Activated CD4-positive, alpha-beta T cell treated with anti-CD3 and anti-CD28 coated beads, Interleukin-2, amount 10 ng/mL, durations not matched to agents 24 days and 14 days (primary cell): ENCODE measurements at regions not wholly inside any gene's neighbourhood (a gene's known extent, or its start where the extent isn't known, plus 50 kb on each side); places are given as distances from the start of the nearest gene placed in this dataset.
"Not testable (repeated sequence)": the region's sequence is repeated elsewhere in the genome, so short reads cannot be mapped to it uniquely, and the experiment has no call there.

Source experiments
- DNase-seq: peaks from one replicate; pipeline ENCODE4 v3.0.0; 2022
- H3K27ac Mint-ChIP-seq: one replicate; pipeline ENCODE4 v1.8.0; 2022; ENCODE audit warnings: mild to moderate bottlenecking, mixed read lengths
- H3K27me3 Mint-ChIP-seq: one replicate; pipeline ENCODE4 v1.8.0; 2022; ENCODE audit warnings: mixed read lengths
- H3K36me3 Mint-ChIP-seq: one replicate; pipeline ENCODE4 v1.8.0; 2022; ENCODE audit warnings: low read depth, mild to moderate bottlenecking, mixed read lengths
- H3K4me1 Mint-ChIP-seq: one replicate; pipeline ENCODE4 v1.8.0; 2021; ENCODE audit warnings: mixed read lengths
- H3K4me3 Mint-ChIP-seq: one replicate; pipeline ENCODE4 v1.8.0; 2022; ENCODE audit warnings: mild to moderate bottlenecking, moderate library complexity, mixed read lengths
- H3K9me3 Mint-ChIP-seq: one replicate; pipeline ENCODE4 v1.8.0; 2021; ENCODE audit warnings: mixed read lengths
- intact Hi-C: fragments of 100-400 bp; cut with micrococcal nuclease; formaldehyde crosslinking; loops from one replicate; pipeline ENCODE4 v1.15.1; 2023

GRCh38 chr4:11949355-11949754, 520.7 kb upstream of the HS3ST1 start:
- DNase-seq: no peak
- Mint-ChIP-seq H3K4me3 (no peak overlapping the region), H3K27ac (no peak overlapping the region), H3K36me3 (no peaks in the 10 kb centered on the region), H3K4me1 (no peaks in the 10 kb centered on the region), H3K27me3 (no peaks in the 10 kb centered on the region), H3K9me3 (no peaks in the 10 kb centered on the region)
- intact Hi-C loops: no loop called here

DNA sequence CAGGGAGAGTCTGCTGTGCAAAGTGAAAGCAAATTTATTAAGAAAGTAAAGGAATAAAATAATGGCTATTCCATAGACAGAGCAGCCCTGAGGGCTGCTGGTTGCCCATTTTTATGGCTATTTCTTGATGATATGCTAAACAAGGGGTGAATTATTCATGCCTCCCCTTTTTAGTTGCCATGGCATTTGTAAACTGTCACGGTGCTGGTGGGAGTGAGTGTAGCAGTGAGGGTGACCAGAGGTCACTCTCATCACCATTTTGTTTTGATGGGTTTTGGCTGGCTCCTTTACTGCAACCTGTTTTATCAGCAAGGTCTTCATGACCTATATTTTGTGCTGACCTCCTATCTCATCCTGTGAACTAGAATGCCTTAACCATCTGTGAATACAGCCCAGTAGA, 518.9 kb upstream of the HS3ST1 start:
- intact Hi-C loops, H3K4me1 Mint-ChIP-seq, H3K27me3 Mint-ChIP-seq: not testable (repeated sequence)

GRCh38 chr4:11937941-11938340, 509.2 kb upstream of the HS3ST1 start:
- intact Hi-C loops: no loop called here

More for the DNA sequence above, 518.9 kb upstream of the HS3ST1 start:
- not testable (repeated sequence) for DNase-seq, H3K9me3 Mint-ChIP-seq, H3K36me3 Mint-ChIP-seq, H3K27ac Mint-ChIP-seq, H3K4me3 Mint-ChIP-seq

DNA sequence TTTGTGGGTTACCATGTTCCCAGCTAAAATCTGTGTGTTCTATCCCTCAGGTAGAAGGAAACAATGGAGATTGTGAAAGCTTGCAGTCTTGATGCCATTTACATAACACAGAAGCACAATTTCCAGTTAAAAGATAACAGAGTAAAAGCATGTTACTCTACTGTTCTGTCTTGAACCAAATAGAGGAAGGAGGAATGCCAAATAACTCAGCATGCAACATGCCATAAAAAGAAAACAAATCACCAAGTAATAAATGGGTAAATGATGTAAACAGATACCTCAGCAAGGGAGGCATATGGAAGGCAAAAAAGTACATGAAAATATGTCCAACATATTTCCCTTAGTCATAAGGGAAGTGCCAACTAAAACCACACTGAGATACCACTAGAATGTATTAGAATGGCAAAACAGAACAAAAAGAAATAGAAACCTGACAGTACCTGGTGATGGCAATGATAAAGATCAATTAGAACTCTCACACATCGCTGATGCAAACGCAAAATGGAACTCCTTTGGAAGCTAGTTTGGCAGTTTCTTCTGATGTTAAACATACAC, 502.6 kb upstream of the HS3ST1 start:
- intact Hi-C loops: no loop called here
- Mint-ChIP-seq H3K27me3 (no peaks in the 10 kb centered on the region), H3K4me3 (no peak overlapping the region), H3K4me1 (no peaks in the 10 kb centered on the region), H3K9me3 (no peaks in the 10 kb centered on the region), H3K36me3 (no peaks in the 10 kb centered on the region), H3K27ac (no peak overlapping the region)
- no peak for DNase-seq

More at GRCh38 chr4:11937941-11938340, 509.2 kb upstream of the HS3ST1 start:
- H3K4me1 Mint-ChIP-seq: no peaks in the 10 kb centered on the region
- H3K9me3 Mint-ChIP-seq: no peaks in the 10 kb centered on the region
- no peak overlapping the region for H3K4me3 Mint-ChIP-seq
- no peak for DNase-seq
- H3K27ac Mint-ChIP-seq: no peak overlapping the region
- no peaks in the 10 kb centered on the region for H3K36me3 Mint-ChIP-seq
- H3K27me3 Mint-ChIP-seq: no peaks in the 10 kb centered on the region

DNA sequence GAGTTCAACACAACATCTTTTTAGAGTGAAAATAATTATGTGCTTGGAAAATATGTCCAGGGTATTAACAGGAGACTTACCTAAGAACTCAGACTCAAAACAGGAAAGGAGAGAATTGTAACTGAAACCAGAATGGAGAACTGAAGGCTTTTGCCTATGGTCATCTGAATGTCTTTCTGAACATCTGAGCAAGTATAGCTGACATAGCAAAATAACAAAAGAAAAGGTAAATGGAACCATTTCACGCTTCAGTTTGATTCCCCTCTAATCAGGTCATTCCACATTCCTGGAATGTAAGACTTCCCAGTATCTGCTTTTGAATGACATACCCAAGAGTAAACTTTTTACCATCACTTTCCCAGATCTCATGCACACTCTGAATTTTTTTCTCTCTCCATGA, 500.4 kb upstream of the HS3ST1 start:
- Mint-ChIP-seq H3K9me3 (no peaks in the 10 kb centered on the region), H3K4me1 (no peaks in the 10 kb centered on the region), H3K27me3 (no peaks in the 10 kb centered on the region), H3K36me3 (no peaks in the 10 kb centered on the region), H3K27ac (no peak overlapping the region), H3K4me3 (no peak overlapping the region)
- no peak for DNase-seq
- intact Hi-C loops: no loop called here

GRCh38 chr4:11919316-11919715, 490.6 kb upstream of the HS3ST1 start:
- Mint-ChIP-seq H3K4me3 (no peak overlapping the region), H3K4me1 (no peaks in the 10 kb centered on the region), H3K9me3 (no peaks in the 10 kb centered on the region), H3K27me3 (no peaks in the 10 kb centered on the region), H3K36me3 (no peaks in the 10 kb centered on the region), H3K27ac (no peak overlapping the region)
- intact Hi-C loops: no loop called here
- no peak for DNase-seq

DNA sequence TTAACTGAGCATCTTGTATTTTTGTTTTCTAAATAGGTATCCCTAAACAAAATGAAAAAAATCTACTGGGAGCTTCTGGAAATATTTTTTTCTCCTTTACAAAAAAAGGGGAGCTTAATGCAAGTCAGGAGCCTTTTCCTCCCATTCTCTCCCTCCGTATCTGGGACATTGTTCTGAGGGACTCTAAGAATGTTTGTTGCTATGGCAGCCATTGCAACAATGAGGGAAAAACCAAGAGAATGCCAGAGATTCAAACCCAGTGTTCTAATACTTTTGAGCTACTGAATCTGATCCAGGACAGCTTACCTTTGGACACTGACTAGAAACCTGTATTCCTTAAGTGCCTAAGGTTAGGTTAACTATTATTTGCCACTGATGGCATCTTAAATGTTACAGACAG, 485.7 kb upstream of the HS3ST1 start:
- intact Hi-C loops: no loop called here
- Mint-ChIP-seq H3K27me3 (no peaks in the 10 kb centered on the region), H3K27ac (no peak overlapping the region), H3K4me3 (no peak overlapping the region), H3K36me3 (no peaks in the 10 kb centered on the region), H3K4me1 (no peaks in the 10 kb centered on the region), H3K9me3 (no peaks in the 10 kb centered on the region)
- no peak for DNase-seq

- Mint-ChIP-seq H3K4me1 (no peaks in the 10 kb centered on the region), H3K9me3 (no peaks in the 10 kb centered on the region), H3K4me3 (no peak overlapping the region), H3K36me3 (no peaks in the 10 kb centered on the region), H3K27me3 (no peaks in the 10 kb centered on the region), H3K27ac (no peak overlapping the region)
- intact Hi-C loops: no loop called here
- no peak for DNase-seq
These were observed 484.2 kb upstream of the HS3ST1 start for GRCh38 chr4:11912886-11913285.

DNA sequence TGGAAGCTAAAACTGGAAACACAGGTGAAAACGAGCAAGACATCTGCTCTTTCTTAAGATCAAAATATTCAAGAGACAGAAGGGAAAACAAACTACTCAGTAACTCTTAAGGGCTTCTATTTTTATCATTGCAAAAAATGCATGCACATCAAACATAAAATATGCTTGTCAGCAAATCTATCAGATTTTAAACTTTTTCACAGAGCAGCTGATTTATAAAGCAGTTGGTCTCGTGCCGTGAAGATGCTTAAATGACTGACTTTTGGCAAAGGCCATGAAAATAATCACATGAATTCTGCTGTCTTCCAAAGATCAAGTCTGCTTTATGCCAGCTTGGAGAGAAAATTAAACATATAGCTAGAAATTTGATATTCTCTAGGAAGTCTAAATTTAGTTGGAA, 482.1 kb upstream of the HS3ST1 start:
- DNase-seq: no peak
- Mint-ChIP-seq H3K36me3 (no peaks in the 10 kb centered on the region), H3K27ac (no peak overlapping the region), H3K27me3 (no peaks in the 10 kb centered on the region), H3K9me3 (no peaks in the 10 kb centered on the region), H3K4me1 (no peaks in the 10 kb centered on the region), H3K4me3 (no peak overlapping the region)
- intact Hi-C loops: no loop called here

DNA sequence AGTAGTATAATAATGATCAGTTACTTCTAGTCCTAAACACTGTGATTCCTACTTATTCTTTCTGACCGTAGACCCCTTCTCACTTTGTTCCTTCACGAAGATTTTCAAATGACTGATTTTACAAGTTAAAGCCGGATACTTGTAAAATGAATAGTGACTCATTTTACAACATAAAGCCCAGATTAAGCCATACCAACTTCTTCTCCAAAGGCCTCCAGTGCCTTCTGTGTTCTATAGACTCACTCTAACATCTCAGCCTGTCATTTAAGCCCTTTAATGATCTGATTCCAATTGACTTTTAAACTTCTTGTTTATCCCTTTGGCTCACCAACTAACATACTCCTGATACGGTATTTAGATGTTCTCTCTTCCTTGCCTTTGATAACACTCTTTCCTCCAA, 480.0 kb upstream of the HS3ST1 start:
- Mint-ChIP-seq H3K9me3 (no peaks in the 10 kb centered on the region), H3K27ac (no peak overlapping the region), H3K4me1 (no peaks in the 10 kb centered on the region), H3K4me3 (no peak overlapping the region), H3K36me3 (no peaks in the 10 kb centered on the region), H3K27me3 (no peaks in the 10 kb centered on the region)
- no peak for DNase-seq
- intact Hi-C loops: no loop called here

DNA sequence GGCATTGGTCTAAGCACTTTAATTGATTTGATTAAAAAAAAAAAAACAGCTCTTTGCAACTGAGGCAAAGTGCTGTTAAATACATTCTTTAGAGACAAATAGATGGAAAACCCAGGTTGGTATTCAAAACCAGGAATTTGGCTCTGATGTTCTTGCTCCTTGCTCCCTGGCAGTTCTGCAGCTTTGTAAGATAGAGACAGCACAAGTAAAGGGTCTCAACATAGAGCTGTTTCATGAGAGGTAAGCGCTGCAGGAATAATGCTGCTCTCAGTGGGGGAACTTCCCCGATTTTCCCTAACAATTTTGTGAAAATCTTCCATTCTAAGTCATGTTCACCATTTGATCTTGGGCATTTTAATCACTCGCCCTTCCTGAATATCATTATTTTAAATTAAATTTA, 479.5 kb upstream of the HS3ST1 start:
- Mint-ChIP-seq H3K4me3 (no peak overlapping the region), H3K9me3 (no peaks in the 10 kb centered on the region), H3K36me3 (no peaks in the 10 kb centered on the region), H3K27ac (no peak overlapping the region), H3K4me1 (no peaks in the 10 kb centered on the region), H3K27me3 (no peaks in the 10 kb centered on the region)
- DNase-seq: no peak
- intact Hi-C loops: no loop called here

DNA sequence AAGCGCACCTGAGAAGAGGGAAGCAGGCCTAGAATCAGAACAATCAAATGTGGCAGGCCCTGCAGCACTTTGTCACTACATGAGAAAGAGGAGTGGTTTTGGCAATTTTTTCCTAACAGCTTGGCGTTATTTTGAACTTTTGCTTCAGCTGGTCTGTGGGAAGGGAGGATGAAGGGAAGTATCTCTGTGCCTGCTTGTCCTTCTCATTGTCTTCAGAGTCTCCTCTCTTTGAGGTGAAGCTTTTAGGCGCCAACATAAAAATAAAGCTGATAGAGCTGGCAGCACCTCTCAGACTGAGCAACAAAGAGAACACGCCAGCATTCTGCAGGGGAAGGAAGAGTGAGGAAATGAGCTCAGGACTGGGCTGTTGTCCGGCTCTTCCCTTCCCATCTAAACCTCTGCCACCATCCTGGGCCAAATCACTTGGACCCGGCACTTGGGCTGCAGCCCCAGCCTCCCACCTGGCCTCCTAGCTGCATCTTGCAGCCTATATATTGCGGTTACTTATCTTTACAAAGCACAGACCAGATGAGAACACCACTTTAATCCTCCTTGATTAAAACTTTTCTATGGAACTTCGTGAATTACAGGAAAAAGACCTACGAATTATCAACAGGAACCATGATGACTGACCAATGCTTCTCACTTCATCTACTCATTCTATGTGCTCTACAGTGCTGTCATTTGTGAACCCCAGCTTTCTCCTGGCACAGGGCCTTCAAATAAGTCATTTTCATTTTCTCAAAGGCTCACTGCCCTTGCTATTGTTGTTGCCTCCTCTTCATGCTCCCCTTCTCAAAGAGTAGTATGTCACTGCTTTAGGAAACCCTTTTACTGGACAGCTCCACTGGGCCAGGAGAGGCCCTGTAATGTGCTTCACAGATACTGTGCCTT, 476.4 kb upstream of the HS3ST1 start:
- no peaks in the 10 kb centered on the region for H3K4me1 Mint-ChIP-seq
- no peak for DNase-seq
- no peak overlapping the region for H3K4me3 Mint-ChIP-seq
- H3K27me3 Mint-ChIP-seq: no peaks in the 10 kb centered on the region
- intact Hi-C loops: no loop called here
- H3K36me3 Mint-ChIP-seq: no peaks in the 10 kb centered on the region
- no peak overlapping the region for H3K27ac Mint-ChIP-seq
- H3K9me3 Mint-ChIP-seq: no peaks in the 10 kb centered on the region

- intact Hi-C loops: no loop called here
- no peak for DNase-seq
- Mint-ChIP-seq H3K9me3 (peaks cover 3% of the 10 kb centered on the region), H3K27ac (no peak overlapping the region), H3K4me1 (no peaks in the 10 kb centered on the region), H3K4me3 (no peak overlapping the region), H3K36me3 (no peaks in the 10 kb centered on the region), H3K27me3 (no peaks in the 10 kb centered on the region)
These were observed 475.4 kb upstream of the HS3ST1 start for GRCh38 chr4:11904117-11904535.

DNA sequence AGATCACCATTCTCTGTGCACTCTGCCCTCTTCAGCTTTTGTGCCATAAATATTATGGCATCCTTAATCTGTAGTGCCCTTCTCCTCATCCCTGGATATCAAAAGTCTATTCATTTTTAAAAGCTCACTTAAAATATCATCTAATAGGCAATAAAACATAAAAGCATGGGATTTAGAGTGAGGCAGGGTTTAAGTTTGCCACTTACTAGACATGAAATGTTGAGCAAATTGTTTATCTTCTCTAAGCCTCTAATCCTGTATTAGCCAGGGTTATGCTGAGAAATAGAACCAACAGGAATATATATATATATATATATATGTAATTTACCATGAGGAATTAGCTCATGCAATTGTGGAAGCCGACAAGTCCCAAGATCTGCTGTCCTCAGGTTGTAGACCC, 472.4 kb upstream of the HS3ST1 start:
- intact Hi-C loops: no loop called here
- Mint-ChIP-seq H3K4me3 (no peak overlapping the region), H3K27ac (no peak overlapping the region), H3K27me3 (no peaks in the 10 kb centered on the region), H3K4me1 (no peaks in the 10 kb centered on the region), H3K9me3 (peaks cover 6% of the 10 kb centered on the region), H3K36me3 (no peaks in the 10 kb centered on the region)
- no peak for DNase-seq

GRCh38 chr4:11900359-11900758, 471.7 kb upstream of the HS3ST1 start:
- H3K9me3 Mint-ChIP-seq: peaks cover 6% of the 10 kb centered on the region

More at GRCh38 chr4:11900359-11900758, 471.7 kb upstream of the HS3ST1 start:
- no peak for DNase-seq
- H3K4me3 Mint-ChIP-seq: no peak overlapping the region
- intact Hi-C loops: no loop called here
- no peaks in the 10 kb centered on the region for H3K36me3 Mint-ChIP-seq
- no peaks in the 10 kb centered on the region for H3K27me3 Mint-ChIP-seq
- no peaks in the 10 kb centered on the region for H3K4me1 Mint-ChIP-seq
- no peak overlapping the region for H3K27ac Mint-ChIP-seq
